Fibroblast of the aortic adventitia (primary cell): ENCODE measurements at regions not wholly inside any gene's neighbourhood (a gene's known extent, or its start where the extent isn't known, plus 50 kb on each side); places are given as distances from the start of the nearest gene placed in this dataset.

Source experiments
- DNase-seq: peaks from one replicate; pipeline ENCODE4 v3.0.0-alpha.2; 2010; ENCODE audit warnings: low read depth
- H3K4me3 ChIP-seq: 2 replicates; pipeline ENCODE4 v1.5.1; 2011; ENCODE audit warnings: low read depth, mild to moderate bottlenecking, control low read depth, low read length, moderate library complexity
- TF ChIP-seq, protein P1 (sequence below): IDR thresholded peaks from 2 replicates; pipeline ENCODE4 v1.5.1; 2011; ENCODE audit warnings: mild to moderate bottlenecking, low read length, control low read depth, inconsistent platforms; ENCODE audit not compliant: insufficient read depth

DNA sequence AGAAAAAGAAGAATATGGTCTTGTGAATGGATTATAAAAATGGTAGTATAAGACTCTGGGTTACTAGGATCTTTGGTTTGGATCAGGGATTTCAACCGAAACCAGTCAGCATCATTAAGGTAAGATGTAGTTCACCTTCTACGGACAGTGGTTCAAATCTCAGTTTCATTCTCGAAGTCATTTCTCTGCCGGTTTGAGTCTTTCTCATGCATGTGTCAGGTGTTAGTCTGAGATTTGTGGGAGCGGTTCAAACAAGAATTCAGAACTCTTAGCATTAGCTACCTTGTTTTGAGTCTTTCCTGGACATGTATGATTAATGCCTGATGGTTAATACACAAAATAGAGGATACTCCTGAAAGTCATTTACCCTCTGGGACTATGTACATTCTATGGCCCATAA is 735.9 kb upstream of the NUDT12 start:
- TF ChIP-seq, protein P1, sequence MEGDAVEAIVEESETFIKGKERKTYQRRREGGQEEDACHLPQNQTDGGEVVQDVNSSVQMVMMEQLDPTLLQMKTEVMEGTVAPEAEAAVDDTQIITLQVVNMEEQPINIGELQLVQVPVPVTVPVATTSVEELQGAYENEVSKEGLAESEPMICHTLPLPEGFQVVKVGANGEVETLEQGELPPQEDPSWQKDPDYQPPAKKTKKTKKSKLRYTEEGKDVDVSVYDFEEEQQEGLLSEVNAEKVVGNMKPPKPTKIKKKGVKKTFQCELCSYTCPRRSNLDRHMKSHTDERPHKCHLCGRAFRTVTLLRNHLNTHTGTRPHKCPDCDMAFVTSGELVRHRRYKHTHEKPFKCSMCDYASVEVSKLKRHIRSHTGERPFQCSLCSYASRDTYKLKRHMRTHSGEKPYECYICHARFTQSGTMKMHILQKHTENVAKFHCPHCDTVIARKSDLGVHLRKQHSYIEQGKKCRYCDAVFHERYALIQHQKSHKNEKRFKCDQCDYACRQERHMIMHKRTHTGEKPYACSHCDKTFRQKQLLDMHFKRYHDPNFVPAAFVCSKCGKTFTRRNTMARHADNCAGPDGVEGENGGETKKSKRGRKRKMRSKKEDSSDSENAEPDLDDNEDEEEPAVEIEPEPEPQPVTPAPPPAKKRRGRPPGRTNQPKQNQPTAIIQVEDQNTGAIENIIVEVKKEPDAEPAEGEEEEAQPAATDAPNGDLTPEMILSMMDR, result no peak
- H3K4me3 ChIP-seq, result no peak overlapping the region
- no peak for DNase-seq

DNA sequence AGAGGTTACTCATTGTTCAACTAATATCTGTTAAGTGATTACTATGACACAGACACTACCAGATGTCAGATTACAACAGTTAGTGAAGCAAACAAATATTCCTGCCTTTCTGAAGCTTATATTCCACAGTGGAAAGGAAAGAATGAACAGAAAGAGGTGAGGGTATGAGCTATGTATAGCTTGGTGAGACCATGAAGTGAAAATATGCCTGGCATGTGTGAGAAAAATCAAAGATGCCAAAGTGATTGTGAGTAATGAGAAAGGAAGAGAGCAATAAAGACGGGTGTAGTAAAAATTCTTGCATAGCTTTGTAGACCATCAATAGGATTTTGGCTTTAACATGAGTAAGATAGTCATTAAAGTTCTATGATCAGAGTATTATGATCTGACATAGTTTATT is 734.5 kb upstream of the NUDT12 start:
- no peak for DNase-seq
- TF ChIP-seq, protein P1, result no peak
- no peak overlapping the region for H3K4me3 ChIP-seq

DNA sequence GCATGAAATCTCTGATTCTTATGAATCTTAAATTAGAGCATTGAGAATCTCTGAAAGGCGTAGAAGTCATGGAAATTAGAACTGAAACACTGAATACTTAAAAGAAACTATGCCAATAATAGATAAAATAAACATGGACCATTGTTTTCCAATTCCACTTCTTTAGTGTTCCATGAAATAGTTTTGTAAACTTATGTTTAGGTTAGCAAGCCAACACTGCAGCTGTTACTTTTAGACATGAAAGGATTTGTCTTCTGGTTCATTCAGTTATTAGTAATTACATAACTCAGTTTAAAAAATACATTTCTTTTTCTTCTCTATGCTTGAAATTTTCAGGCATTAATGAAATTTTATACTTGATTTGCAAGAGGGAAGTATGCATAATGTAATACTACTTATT is 733.4 kb upstream of the NUDT12 start:
- no peak for DNase-seq
- no peak overlapping the region for H3K4me3 ChIP-seq
- TF ChIP-seq, protein P1, result no peak

DNA sequence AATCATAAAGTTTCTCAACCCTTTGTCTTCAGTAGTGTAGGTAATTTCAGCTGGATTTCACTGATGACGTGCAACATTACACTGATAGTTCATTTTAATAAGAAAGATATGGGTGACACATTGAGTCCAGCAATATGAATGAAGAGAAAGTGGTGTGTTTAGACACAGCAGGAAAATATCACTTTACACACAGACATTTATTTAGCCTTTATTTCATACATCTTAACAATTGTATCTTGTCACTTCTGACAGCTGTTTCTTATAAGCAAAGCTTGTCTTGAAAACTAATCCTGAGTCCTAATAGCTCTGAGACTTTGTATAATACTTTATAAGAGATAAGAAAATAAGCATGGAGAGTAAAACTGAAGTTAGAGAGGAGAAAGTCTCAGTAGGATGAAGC is 720.5 kb upstream of the NUDT12 start:
- no peak overlapping the region for H3K4me3 ChIP-seq
- DNase-seq, result no peak

DNA sequence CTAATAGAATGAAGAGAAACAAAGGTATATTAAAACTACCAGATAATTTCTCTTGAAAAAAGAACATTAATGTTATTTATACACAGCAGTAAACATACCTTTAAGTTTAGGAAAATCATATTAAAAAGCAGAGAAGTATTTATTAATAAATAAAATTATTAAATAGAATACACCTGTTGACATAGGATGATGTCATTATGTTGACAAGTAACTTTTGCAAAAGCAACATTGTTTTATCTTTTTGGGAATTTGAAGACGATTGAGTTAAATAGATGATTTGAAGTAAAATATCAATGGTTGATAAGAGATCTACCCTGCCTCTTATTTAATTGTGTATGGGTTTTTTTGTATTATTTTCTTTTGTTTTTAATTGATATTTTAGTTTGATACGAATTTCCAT is 711.1 kb upstream of the NUDT12 start:
- no peak overlapping the region for H3K4me3 ChIP-seq
- no peak for DNase-seq
- TF ChIP-seq, protein P1, result no peak

More for the DNA sequence above, 720.5 kb upstream of the NUDT12 start:
- TF ChIP-seq, protein P1, result no peak

DNA sequence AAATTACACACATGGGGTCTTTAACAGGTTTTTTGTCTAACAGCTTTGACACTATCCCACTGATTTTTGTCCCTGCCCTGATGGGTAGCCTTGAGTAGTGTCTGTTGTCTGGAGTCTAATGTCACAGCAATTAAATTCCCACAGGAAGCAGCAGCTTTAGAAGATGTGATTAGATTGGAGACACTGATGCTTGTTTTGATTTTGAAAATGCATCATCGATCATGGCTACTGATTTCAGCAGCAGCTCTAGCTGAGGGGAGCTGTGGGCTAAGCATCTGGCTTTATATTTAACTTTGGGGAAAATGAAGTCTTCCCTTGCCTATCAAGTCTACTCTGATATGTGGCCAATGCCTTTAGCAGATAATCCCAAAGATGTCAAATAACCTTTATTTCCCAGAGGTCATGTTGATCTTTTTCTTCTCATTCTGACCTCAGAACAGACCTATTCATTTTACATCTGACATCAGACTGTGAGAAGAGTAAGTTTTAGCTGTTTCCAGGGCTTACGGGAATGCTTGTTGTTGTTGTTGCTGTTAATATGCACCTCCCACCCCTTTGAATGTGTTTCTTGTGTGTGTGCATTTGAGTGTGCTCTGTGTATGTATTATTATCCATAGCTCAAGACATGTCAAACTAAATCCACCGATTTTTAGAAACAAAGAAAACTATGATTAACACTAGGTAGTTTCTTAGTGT is 704.9 kb upstream of the NUDT12 start:
- H3K4me3 ChIP-seq, result no peak overlapping the region
- DNase-seq, result no peak
- TF ChIP-seq, protein P1, result no peak

DNA sequence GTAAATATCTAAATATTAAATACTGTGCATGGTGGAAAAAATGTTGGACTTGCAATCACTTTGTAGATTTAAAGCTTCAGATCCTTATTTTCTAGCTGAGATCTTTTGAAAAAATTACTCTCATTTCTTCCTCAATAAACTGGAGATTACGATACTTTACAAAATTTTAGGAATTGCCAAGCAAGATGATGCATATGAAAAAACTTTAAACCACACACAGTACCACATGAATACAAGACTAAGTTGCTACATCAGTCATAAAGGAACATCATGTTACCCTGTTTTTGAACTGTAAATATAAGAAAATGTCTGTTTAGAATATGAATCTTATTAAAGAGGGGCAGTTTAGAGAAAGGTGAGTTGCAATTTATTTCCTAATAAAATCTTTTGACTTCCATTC is 703.6 kb upstream of the NUDT12 start:
- TF ChIP-seq, protein P1, result no peak
- DNase-seq, result no peak
- no peak overlapping the region for H3K4me3 ChIP-seq
